Skin of body (tissue), 1 donor: ENCODE measurements at regions not wholly inside any gene's neighbourhood (a gene's known extent, or its start where the extent isn't known, plus 50 kb on each side); places are given as distances from the start of the nearest gene placed in this dataset.

ENCODE experiments used
- DNase-seq: peaks from one replicate; lab custom pipeline; 2025; lab: John Stamatoyannopoulos, UW

GRCh38 chr5:155068616-155069100 is 55.1 kb downstream of the KIF4B start:
- DNase-seq = no peak

DNA sequence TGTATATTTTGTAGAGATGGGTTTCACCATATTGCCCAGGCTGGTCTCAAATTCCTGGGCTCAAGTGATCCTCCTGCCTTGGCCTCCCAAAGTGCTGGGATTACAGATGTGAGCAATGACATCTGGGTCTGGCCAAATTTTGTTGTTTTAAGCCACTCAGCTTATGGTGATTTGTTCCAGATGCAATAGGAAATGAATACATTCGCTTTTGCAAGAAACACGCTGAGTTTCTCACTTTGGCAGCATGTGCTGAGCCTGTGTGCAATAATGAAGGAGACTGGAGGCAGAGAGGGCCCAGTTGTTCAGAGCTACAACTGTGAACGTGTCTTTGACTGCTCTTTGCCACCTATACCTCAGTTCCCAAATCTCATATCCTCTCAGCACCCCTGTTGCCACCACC is 56.4 kb downstream of the KIF4B start:
- peak; percentile 36 for DNase-seq

DNA sequence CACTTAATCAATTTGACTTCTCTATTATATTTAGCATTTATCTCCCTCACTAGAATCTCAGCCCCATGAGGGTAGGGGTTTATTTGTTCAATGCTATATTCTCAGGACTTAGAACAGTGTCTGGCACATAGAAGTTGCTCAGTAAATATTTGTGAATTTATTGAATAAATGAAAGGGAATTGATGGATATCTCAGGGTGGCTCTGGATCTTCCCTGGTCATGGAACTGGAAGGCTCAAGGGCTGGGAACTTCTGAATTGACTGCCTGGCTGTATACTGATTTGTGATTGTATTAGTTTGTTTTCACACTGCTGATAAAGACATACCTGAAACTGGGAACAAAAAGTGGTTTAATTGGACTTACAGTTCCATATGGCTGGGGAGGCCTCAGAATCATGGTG is 57.2 kb downstream of the KIF4B start:
- no peak for DNase-seq

DNA sequence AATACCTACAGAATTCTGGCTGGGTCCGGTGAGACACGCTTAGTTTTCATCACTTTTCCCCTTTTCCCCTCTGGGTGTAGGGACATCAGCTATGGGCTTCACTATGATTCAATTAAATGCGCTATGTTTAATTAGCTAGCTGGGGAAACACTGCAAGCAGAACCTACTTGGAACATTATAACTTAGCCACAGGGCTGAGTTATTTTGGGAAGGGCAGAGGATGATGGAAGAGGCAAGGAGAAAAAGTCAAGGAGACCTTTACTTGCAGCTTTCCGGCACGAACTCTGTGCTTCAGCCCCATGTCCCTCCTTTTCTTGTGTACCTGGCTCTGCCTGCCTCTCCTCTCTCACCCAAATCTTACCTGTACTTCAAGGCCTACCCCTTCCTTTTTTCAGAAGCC is 62.8 kb downstream of the KIF4B start:
- no peak for DNase-seq

GRCh38 chr5:155079698-155080097 is 66.1 kb downstream of the KIF4B start:
- DNase-seq = no peak

DNA sequence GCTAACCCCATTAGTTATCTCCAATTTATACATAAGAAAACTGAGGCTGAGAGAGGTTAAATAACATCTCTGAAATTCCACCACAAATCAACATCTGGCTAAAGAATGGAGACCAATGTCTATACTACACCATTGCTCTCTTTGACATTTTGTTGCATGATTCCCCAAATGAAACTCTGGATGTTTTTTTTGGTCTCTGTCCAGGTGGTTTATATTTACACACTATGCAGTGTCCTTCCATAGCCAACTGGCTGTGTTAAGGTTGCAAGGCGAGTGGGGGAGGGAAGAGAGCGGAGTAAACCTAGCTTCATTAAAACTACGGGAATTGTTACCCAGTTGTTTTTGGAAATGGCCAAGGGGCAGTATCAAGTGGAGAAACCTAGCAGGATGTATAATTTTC is 67.2 kb downstream of the KIF4B start:
- no peak for DNase-seq

GRCh38 chr5:155081618-155082017 is 68.1 kb downstream of the KIF4B start:
- no peak for DNase-seq

DNA sequence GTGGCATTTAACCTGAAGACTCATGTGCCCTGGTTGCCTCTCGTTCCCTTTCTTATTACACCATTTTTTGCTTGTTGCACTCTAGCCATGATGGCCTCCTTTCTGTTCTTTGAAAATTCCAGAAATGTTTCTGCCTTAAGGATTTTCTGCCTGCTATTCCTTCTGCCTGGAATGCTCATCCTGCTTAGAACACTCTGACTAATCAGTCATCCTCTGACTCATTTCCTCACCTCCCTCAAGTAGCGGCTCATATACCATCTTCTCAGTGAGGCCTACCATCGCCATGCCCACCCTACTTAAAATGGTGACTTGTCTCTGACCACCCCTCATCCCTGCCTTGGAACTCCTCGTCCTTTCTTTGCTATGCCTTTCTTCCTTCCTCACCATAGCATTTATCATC is 68.8 kb downstream of the KIF4B start:
- DNase-seq = no peak

- DNase-seq = no peak
Observed at GRCh38 chr5:155085282-155085989, 71.9 kb downstream of the KIF4B start.

DNA sequence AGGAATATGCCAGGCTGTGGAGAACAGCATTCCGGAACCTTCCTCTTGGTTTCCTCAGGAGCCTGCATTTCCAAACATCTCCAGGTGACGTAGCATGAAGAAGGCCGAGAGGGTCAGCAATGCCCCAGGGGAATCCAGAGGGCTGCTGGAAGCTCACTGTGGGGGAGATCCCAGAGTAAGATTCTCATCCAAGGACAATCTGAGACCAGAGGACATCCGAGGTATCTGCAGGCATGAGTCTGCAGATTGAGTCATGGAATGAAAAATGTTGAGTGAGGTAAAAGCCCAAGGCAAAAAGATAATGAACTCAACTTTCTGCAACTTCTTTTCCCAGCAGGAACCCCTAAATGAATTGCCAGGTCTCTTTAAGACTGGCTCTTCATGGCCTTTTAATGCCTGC is 73.5 kb downstream of the KIF4B start:
- DNase-seq = no peak

DNA sequence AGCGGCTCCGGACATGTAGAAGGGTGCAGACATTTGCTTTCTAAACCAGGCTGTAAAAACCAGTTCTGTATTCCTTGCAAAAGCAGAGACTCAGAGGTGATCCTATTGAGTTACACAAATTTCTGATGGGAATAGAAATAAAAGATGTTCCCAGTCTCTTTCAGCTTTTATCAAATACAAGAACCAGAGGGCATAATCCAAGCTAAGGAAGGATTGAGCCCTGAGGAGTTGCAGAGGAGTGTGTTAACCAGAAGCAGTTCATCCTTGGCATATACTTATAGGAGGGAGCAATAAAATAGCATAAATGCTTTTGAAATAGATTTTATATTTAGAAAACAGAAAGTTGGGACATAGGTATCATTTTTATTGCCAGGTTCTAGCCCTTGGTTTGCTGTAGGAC is 75.3 kb downstream of the KIF4B start:
- DNase-seq = no peak

GRCh38 chr5:155089643-155090042 is 76.1 kb downstream of the KIF4B start:
- DNase-seq = no peak

DNA sequence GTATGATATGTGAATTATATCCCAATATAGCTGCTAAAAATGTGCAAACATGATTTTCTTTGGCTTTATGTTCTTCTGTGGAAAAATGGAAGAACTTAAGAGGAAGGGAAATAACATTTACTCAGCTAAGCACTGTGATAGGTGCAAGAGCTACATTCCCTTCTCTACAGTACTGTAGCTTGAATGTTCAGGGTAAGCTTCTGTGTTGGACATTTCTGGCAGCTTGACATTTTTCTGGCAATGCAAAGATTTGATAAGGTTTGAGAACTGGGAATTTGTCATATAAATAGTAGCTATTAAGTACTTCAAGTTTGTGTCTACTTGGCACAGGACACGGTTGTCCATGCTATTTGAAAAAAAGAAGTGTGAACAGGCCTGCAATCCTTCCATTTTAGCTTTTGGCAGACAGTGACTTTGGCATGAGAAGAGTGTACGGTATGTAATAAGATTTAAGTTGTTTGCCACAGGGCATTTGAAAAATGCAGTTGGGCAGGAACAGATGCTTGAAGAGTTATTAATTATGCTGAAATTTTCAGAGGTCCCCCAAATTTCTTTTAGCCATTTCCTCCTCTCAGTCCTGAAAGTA is 77.6 kb downstream of the KIF4B start:
- DNase-seq = no peak

DNA sequence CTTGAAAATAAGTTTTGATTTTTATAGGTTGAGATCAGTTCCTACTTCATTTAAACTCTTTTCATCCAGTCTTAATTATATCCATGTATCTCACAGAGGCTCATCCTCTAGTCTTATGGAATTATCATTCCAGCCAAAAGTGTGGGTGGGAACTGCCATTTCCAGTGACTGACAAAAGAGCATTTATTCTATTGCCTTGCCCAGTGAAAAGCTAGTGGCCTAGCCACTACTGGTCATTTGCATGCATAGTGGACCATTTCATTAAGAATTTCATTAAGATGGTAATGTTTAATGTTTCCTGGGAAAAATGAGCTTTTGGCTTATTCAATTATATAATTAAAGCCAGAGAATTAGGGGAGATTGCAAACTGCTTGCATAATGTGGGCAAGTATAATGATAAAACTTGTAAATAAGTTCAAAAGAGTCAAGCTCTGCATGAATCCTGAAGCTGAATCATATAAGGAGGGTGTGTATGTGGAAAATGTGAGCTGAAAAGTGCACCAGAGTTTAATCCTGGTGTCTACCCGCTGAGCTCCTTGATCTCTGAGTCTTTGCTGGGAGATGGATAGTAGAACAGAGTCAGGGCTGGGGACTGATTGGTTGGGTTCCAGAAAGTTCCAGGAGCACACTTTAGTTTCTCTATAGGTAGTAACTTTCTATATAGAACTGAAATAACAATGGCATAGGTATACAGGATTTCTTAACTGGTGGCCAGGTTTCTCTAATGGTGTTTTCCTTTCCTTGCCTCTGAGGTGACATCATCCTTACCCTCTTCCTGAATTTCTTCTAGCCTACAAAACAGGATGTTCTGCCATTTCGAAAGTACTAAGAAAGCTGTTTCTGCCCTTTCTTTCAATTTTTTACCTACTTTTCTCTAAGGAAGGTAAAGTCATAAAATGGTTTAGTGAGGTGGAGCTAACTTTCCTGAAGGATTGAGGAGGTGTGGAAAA is 78.5 kb downstream of the KIF4B start:
- no peak for DNase-seq

GRCh38 chr5:155094455-155094854 is 80.9 kb downstream of the KIF4B start:
- no peak for DNase-seq

DNA sequence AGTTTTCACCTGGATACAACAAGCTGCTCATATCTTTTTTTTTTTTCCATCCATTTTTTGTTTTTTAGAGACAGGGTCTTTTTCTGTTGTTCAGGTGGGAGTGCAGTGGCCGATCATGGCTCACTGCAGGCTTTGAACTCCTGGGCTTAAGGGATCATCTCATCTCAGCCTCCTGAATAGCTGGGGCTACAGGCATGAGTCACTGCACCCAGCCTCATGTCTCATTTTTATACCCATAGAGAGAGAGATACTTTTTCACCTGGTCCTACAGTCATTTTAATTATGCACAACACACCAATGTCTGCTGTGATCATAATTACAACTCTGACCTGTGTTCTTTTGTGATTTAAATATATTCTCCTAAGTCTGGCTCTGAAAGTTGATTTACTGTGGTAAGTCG is 84.4 kb downstream of the KIF4B start:
- DNase-seq = no peak

GRCh38 chr5:155098433-155098832 is 84.9 kb downstream of the KIF4B start:
- DNase-seq = no peak

DNA sequence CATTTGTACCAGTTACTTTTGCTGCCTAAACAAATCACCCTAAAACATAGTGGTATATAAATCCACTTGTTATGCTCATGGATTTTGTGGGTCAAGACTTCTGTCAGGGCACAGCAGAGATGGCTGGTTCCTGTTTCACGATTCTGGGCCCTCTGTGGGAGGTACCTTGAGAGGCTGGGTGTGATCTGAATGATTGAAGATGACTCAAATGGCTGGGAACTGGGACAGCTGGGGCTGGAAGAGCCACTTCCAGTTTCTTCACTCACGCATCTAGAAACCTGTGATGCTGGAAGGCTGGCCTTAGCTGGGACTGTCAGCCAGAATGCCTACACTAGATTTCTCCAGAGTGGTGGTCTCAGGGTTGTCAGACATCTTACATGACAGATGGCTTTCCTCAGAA is 88.1 kb downstream of the KIF4B start:
- DNase-seq = no peak

- no peak for DNase-seq
Observed at GRCh38 chr5:155103146-155103545, 89.6 kb downstream of the KIF4B start.

GRCh38 chr5:155104441-155104840 is 90.9 kb downstream of the KIF4B start:
- DNase-seq = no peak

GRCh38 chr5:155106221-155106620 is 92.7 kb downstream of the KIF4B start:
- no peak for DNase-seq

- DNase-seq = no peak
Observed at GRCh38 chr5:155113888-155114287, 100.3 kb downstream of the KIF4B start.
